Peyer's patch (tissue), 4 donors: ENCODE measurements at regions not wholly inside any gene's neighbourhood (a gene's known extent, or its start where the extent isn't known, plus 50 kb on each side); places are given as distances from the start of the nearest gene placed in this dataset.

Experiments used
- DNase-seq, 3 donors: peaks; one replicate each; pipeline ENCODE4 v3.0.0-alpha.2; 2017 to 2019
- H3K27ac ChIP-seq, 4 donors: fragments of 200-600 bp; sonication (generic); one replicate each; pipeline ENCODE4 v1.5.1; 2016 to 2019
- H3K27me3 ChIP-seq, 2 donors: fragments of 200-600 bp; sonication (generic); one replicate each; pipeline ENCODE4 v1.5.1; 2019
- H3K36me3 ChIP-seq, 3 donors: fragments of 200-600 bp; sonication (generic); one replicate each; pipeline ENCODE4 v1.5.1; 2016 to 2019
- H3K4me1 ChIP-seq, 4 donors: fragments of 200-600 bp; sonication (generic); one replicate each; pipeline ENCODE4 v1.5.1; 2016 to 2019
- H3K4me3 ChIP-seq, 4 donors: fragments of 200-600 bp; sonication (generic); 1 replicate in 3 of 4; 2 replicates in 1 of 4; pipeline ENCODE4 v1.5.1; 2016 to 2019; ENCODE audit warnings: mild to moderate bottlenecking in 1 of 4
- H3K9me3 ChIP-seq, 4 donors: fragments of 200-600 bp; sonication (generic); one replicate each; pipeline ENCODE4 v1.5.1; 2016 to 2019; ENCODE audit warnings: mild to moderate bottlenecking in 1 of 4
- CTCF ChIP-seq, 6 experiments: fragments of 450-650 bp in 4 of 6; fragments of 200-600 bp in 2 of 6; sonication (generic) in 1 of 6; IDR thresholded peaks; one replicate each; pipeline ENCODE4 v1.5.1; 2017 to 2019; ENCODE audit warnings: antibody characterized with exemption in 6 of 6, mild to moderate bottlenecking in 3 of 6, moderate library complexity in 1 of 6
- POLR2A ChIP-seq, 2 donors: fragments of 450-650 bp; IDR thresholded peaks; one replicate each; pipeline ENCODE4 v1.5.1; 2017; ENCODE audit warnings: antibody characterized with exemption in 2 of 2, mild to moderate bottlenecking in 2 of 2, moderate library complexity in 2 of 2

- H3K4me1 ChIP-seq = no peaks in the 10 kb centered on the region
Observed at GRCh38 chr15:95887666-95888390, 442.7 kb upstream of the NR2F2 start.

GRCh38 chr15:95888762-95889161 lies 441.7 kb upstream of the NR2F2 start:
- H3K4me1 ChIP-seq = no peaks in the 10 kb centered on the region

More at GRCh38 chr15:95887666-95888390, 442.7 kb upstream of the NR2F2 start:
- H3K36me3 ChIP-seq = no peaks in the 10 kb centered on the region
- no peaks in the 10 kb centered on the region for H3K9me3 ChIP-seq
- H3K27ac ChIP-seq = no peak overlapping the region
- TF ChIP-seq POLR2A (IDR thresholded peaks at IDR 0.05) (no peak), CTCF (IDR thresholded peaks at IDR 0.05) (no peak)
- DNase-seq = no peak
- no peak overlapping the region for H3K4me3 ChIP-seq
- no peaks in the 10 kb centered on the region for H3K27me3 ChIP-seq

GRCh38 chr15:95894407-95894956 lies 436.0 kb upstream of the NR2F2 start:
- TF ChIP-seq POLR2A (IDR thresholded peaks at IDR 0.05) = no peak
- TF ChIP-seq CTCF (IDR thresholded peaks at IDR 0.05) = no peak
- DNase-seq = no peak

More at GRCh38 chr15:95888762-95889161, 441.7 kb upstream of the NR2F2 start:
- no peaks in the 10 kb centered on the region for H3K36me3 ChIP-seq
- no peak overlapping the region for H3K27ac ChIP-seq
- H3K27me3 ChIP-seq = no peaks in the 10 kb centered on the region
- TF ChIP-seq POLR2A (IDR thresholded peaks at IDR 0.05) (no peak), CTCF (IDR thresholded peaks at IDR 0.05) (no peak)
- no peak for DNase-seq
- H3K9me3 ChIP-seq = no peaks in the 10 kb centered on the region
- H3K4me3 ChIP-seq = no peak overlapping the region

GRCh38 chr15:95895508-95895907 lies 435.0 kb upstream of the NR2F2 start:
- Histone ChIP-seq H3K4me3 (no peak overlapping the region), H3K27me3 (no peaks in the 10 kb centered on the region), H3K27ac (no peak overlapping the region), H3K4me1 (no peaks in the 10 kb centered on the region), H3K36me3 (no peaks in the 10 kb centered on the region), H3K9me3 (no peaks in the 10 kb centered on the region)
- no peak for TF ChIP-seq POLR2A (IDR thresholded peaks at IDR 0.05)
- TF ChIP-seq CTCF (IDR thresholded peaks at IDR 0.05) = no peak
- no peak for DNase-seq

More at GRCh38 chr15:95894407-95894956, 436.0 kb upstream of the NR2F2 start:
- no peaks in the 10 kb centered on the region for H3K27me3 ChIP-seq
- H3K9me3 ChIP-seq = no peaks in the 10 kb centered on the region
- no peaks in the 10 kb centered on the region for H3K4me1 ChIP-seq
- H3K36me3 ChIP-seq = no peaks in the 10 kb centered on the region
- H3K4me3 ChIP-seq = no peak overlapping the region
- no peak overlapping the region for H3K27ac ChIP-seq

GRCh38 chr15:95897651-95898050 lies 432.8 kb upstream of the NR2F2 start:
- no peak for DNase-seq
- H3K27me3 ChIP-seq = no peaks in the 10 kb centered on the region
- no peaks in the 10 kb centered on the region for H3K4me1 ChIP-seq
- TF ChIP-seq POLR2A (IDR thresholded peaks at IDR 0.05) = no peak
- no peak for TF ChIP-seq CTCF (IDR thresholded peaks at IDR 0.05)
- H3K36me3 ChIP-seq = no peaks in the 10 kb centered on the region
- H3K4me3 ChIP-seq = no peak overlapping the region
- H3K9me3 ChIP-seq = no peaks in the 10 kb centered on the region
- no peak overlapping the region for H3K27ac ChIP-seq
